ENCODE measurements at regions not wholly inside any gene's neighbourhood (a gene's known extent, or its start where the extent isn't known, plus 50 kb on each side); places are given as distances from the start of the nearest gene placed in this dataset.

DNA sequence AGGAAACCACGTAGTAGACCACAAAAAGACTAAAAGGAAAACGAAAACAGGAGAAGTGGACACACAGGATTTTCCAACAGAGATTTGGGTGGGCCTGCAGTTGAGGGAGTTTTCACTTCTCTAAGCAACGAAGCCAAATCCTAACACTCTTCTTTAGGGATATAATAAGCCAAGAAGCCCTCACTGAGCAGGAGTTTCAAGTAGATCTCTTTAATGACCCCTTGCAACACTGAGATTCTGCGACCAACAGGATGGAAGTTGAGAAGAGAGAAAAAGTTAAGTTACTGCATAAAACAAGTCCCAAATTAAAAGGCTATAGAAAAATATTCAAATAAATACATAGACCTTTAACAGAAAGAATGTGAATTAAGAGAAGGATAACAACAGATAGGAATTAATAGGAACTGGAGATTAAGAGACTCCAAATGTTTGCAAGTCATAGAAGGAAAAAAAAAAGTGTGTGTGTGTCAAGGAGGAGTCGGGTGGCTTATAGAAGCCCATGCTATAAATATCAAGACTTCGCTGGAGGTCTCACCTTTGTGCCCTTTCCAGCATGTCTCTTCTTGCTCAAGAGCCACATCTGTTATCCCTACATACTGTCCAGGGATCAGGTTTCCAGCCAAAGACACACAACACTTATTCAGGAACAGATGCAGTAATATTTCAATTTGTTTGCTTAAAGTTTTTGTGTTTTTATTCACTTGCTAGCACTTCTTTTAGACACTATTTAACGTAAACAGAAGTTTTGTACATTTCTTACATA is 69.4 kb upstream of the ARHGAP28 start:
- peak; percentile 63 for DNase-seq

GRCh38 chr18:6661692-6662415 is 67.7 kb upstream of the ARHGAP28 start:
- DNase-seq = no peak

GRCh38 chr18:6666012-6666685 is 63.4 kb upstream of the ARHGAP28 start:
- no peak for DNase-seq

- DNase-seq = no peak
Observed at GRCh38 chr18:6668836-6669235, 60.7 kb upstream of the ARHGAP28 start.

DNA sequence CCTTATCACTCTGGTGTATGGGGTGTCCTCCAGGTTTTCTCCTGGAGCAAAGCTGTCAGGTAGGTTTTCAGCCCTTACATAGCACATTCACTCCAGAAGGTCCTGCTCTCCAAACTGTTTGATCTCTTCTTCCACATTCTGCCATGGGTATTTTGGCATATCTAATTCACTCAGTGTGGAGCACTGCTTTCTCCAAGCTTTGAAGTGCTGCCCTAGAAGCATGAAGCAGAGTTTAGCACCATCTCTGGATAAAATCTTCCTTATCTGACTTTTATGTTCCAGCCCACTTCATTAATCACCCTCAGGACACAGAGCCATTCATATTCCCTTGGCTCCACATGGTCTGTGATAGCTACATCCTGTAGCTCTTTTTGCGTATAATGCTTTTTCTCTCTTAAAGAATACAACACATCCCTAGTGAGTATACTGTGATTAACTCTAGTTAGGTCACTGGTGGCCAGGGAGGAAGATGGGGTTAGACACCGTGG is 56.7 kb upstream of the ARHGAP28 start:
- no peak for DNase-seq

GRCh38 chr18:6677086-6677485 is 52.4 kb upstream of the ARHGAP28 start:
- DNase-seq = no peak

DNA sequence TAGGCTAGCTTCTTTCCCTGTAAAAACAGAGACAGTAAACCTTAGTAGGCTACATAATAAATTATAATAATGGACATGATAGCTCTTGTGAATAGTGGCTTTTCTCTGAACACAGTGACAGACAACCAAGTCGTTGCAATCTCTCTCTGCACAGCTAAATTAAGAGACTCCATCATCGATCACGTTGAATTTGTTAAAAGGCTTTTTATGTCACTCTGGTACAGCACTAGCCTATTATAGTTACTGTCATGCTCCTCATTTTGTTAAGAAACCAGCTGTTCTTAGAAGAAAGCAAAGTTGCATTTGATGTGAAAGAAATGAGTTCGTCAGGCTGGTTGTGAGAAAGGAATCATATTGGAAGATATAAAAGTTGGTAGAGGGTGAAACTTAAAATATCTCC is 50.3 kb upstream of the ARHGAP28 start:
- no peak for DNase-seq

All from NCI-H524 treated with DMSO at 0.1 percent for 48 hours (cell line).